ENCODE measurements at regions not wholly inside any gene's neighbourhood (a gene's known extent, or its start where the extent isn't known, plus 50 kb on each side); places are given as distances from the start of the nearest gene placed in this dataset.

- no peaks in the 10 kb centered on the region for H3K4me1 ChIP-seq
- H3K27me3 ChIP-seq = no peaks in the 10 kb centered on the region
- no peak for TF ChIP-seq POLR2A (IDR thresholded peaks at IDR 0.05)
- no peak for TF ChIP-seq CTCF (IDR thresholded peaks at IDR 0.05)
- intact Hi-C loops (cut with DNase I) = no loop called here
- no peak overlapping the region for H3K4me3 ChIP-seq
- ATAC-seq = no peak
- no peaks in the 10 kb centered on the region for H3K36me3 ChIP-seq (replicated peaks in 1 of 2; ENCODE audit: insufficient read depth in 1 of 2, low read depth in 2 of 2)
- H3K9me3 ChIP-seq = no peaks in the 10 kb centered on the region
- no peak overlapping the region for H3K27ac ChIP-seq
- 85 to 87% methylated on average over 1 of the region's 1 CpG for WGBS, 2 donors
- no peak for DNase-seq
Observed at GRCh38 chr5:57586649-57587048, 104.0 kb upstream of the ACTBL2 start.

GRCh38 chr5:57582578-57583070 lies 100.0 kb upstream of the ACTBL2 start:
- WGBS, 2 donors = 52% methylated on average over 3 of the region's 3 CpGs
- DNase-seq (no peak), ATAC-seq (no peak)
- no peaks in the 10 kb centered on the region for H3K27me3 ChIP-seq
- no peaks in the 10 kb centered on the region for H3K4me1 ChIP-seq
- no peak overlapping the region for H3K27ac ChIP-seq
- TF ChIP-seq POLR2A (IDR thresholded peaks at IDR 0.05) (no peak), CTCF (IDR thresholded peaks at IDR 0.05) (no peak)
- no peaks in the 10 kb centered on the region for H3K36me3 ChIP-seq (replicated peaks in 1 of 2; ENCODE audit: insufficient read depth in 1 of 2, low read depth in 2 of 2)
- no peak overlapping the region for H3K4me3 ChIP-seq
- H3K9me3 ChIP-seq = no peaks in the 10 kb centered on the region
- intact Hi-C loops (cut with DNase I) = no loop called here

GRCh38 chr5:57581772-57582171 lies 99.2 kb upstream of the ACTBL2 start:
- H3K36me3 ChIP-seq (replicated peaks in 1 of 2; ENCODE audit: insufficient read depth in 1 of 2, low read depth in 2 of 2) = no peaks in the 10 kb centered on the region
- no peaks in the 10 kb centered on the region for H3K9me3 ChIP-seq
- WGBS, 2 donors = 76 to 83% methylated on average over 2 of the region's 2 CpGs
- H3K4me3 ChIP-seq = no peak overlapping the region
- TF ChIP-seq POLR2A (IDR thresholded peaks at IDR 0.05) (no peak), CTCF (IDR thresholded peaks at IDR 0.05) (no peak)
- H3K27me3 ChIP-seq = no peaks in the 10 kb centered on the region
- DNase-seq = no peak
- H3K27ac ChIP-seq = no peak overlapping the region
- ATAC-seq = no peak
- intact Hi-C loops (cut with DNase I) = no loop called here
- no peaks in the 10 kb centered on the region for H3K4me1 ChIP-seq

GRCh38 chr5:57581222-57581621 lies 98.6 kb upstream of the ACTBL2 start:
- TF ChIP-seq POLR2A (IDR thresholded peaks at IDR 0.05) = no peak
- TF ChIP-seq CTCF (IDR thresholded peaks at IDR 0.05) = no peak
- ATAC-seq (no peak), DNase-seq (no peak)
- Histone ChIP-seq H3K27ac (no peak overlapping the region), H3K36me3 (replicated peaks in 1 of 2; ENCODE audit: insufficient read depth in 1 of 2, low read depth in 2 of 2) (no peaks in the 10 kb centered on the region), H3K9me3 (no peaks in the 10 kb centered on the region), H3K27me3 (no peaks in the 10 kb centered on the region), H3K4me1 (no peaks in the 10 kb centered on the region), H3K4me3 (no peak overlapping the region)
- 66 to 67% methylated on average over 4 of the region's 4 CpGs for WGBS, 2 donors
- intact Hi-C loops (cut with DNase I) = no loop called here

- ATAC-seq = no peak
- WGBS, 2 donors = 63 to 68% methylated on average over 8 of the region's 8 CpGs
Observed at GRCh38 chr5:57577432-57578175, 95.0 kb upstream of the ACTBL2 start.

More at GRCh38 chr5:57577432-57578175, 95.0 kb upstream of the ACTBL2 start:
- TF ChIP-seq CTCF (IDR thresholded peaks at IDR 0.05) = no peak
- TF ChIP-seq POLR2A (IDR thresholded peaks at IDR 0.05) = no peak
- no peak overlapping the region for H3K4me3 ChIP-seq
- DNase-seq = no peak
- intact Hi-C loops (cut with DNase I) = no loop called here
- no peaks in the 10 kb centered on the region for H3K27me3 ChIP-seq
- no peaks in the 10 kb centered on the region for H3K9me3 ChIP-seq
- H3K4me1 ChIP-seq = no peaks in the 10 kb centered on the region
- no peaks in the 10 kb centered on the region for H3K36me3 ChIP-seq (replicated peaks in 1 of 2; ENCODE audit: insufficient read depth in 1 of 2, low read depth in 2 of 2)
- no peak overlapping the region for H3K27ac ChIP-seq
